HG02852 (cell line): ENCODE measurements at regions not wholly inside any gene's neighbourhood (a gene's known extent, or its start where the extent isn't known, plus 50 kb on each side); places are given as distances from the start of the nearest gene placed in this dataset.
"Not testable (repeated sequence)": the region's sequence is repeated elsewhere in the genome, so short reads cannot be mapped to it uniquely, and the experiment has no call there.

Experiments used
- ATAC-seq: cut with Tn5 transposase; IDR thresholded peaks from one replicate; pipeline ENCODE4 v1.9.1; 2021; ENCODE audit warnings: mild to moderate bottlenecking, moderate library complexity; ENCODE audit not compliant: unreplicated experiment

GRCh38 chr6:169985121-169986015, 233.9 kb downstream of the ERMARD start:
- no peak for ATAC-seq

GRCh38 chr6:169984181-169985120, 233.0 kb downstream of the ERMARD start:
- no peak for ATAC-seq

- no peak for ATAC-seq
Measured at GRCh38 chr6:169983651-169984050, 232.2 kb downstream of the ERMARD start.

GRCh38 chr6:169982461-169983386, 231.3 kb downstream of the ERMARD start:
- no peak for ATAC-seq

- no peak for ATAC-seq
Measured at GRCh38 chr6:169981969-169982368, 230.5 kb downstream of the ERMARD start.

GRCh38 chr6:169981568-169981967, 230.1 kb downstream of the ERMARD start:
- no peak for ATAC-seq

GRCh38 chr6:169980826-169981450, 229.5 kb downstream of the ERMARD start:
- no peak for ATAC-seq

GRCh38 chr6:169979873-169980432, 228.5 kb downstream of the ERMARD start:
- no peak for ATAC-seq

- ATAC-seq: no peak
Measured at GRCh38 chr6:169978615-169979161, 227.3 kb downstream of the ERMARD start.

GRCh38 chr6:169977434-169978265, 226.2 kb downstream of the ERMARD start:
- no peak for ATAC-seq

- ATAC-seq: no peak
Measured at GRCh38 chr6:169976301-169977081, 225.1 kb downstream of the ERMARD start.

GRCh38 chr6:169975701-169976100, 224.3 kb downstream of the ERMARD start:
- no peak for ATAC-seq

- ATAC-seq: no peak
Measured at GRCh38 chr6:169975286-169975685, 223.9 kb downstream of the ERMARD start.

GRCh38 chr6:169974663-169975062, 223.2 kb downstream of the ERMARD start:
- ATAC-seq: no peak

- not testable (repeated sequence) for ATAC-seq
Measured at GRCh38 chr6:169973588-169974467, 222.4 kb downstream of the ERMARD start.

- no peak for ATAC-seq
Measured at GRCh38 chr6:169972736-169973135, 221.3 kb downstream of the ERMARD start.
